ENCODE measurements at regions not wholly inside any gene's neighbourhood (a gene's known extent, or its start where the extent isn't known, plus 50 kb on each side); places are given as distances from the start of the nearest gene placed in this dataset.

DNA sequence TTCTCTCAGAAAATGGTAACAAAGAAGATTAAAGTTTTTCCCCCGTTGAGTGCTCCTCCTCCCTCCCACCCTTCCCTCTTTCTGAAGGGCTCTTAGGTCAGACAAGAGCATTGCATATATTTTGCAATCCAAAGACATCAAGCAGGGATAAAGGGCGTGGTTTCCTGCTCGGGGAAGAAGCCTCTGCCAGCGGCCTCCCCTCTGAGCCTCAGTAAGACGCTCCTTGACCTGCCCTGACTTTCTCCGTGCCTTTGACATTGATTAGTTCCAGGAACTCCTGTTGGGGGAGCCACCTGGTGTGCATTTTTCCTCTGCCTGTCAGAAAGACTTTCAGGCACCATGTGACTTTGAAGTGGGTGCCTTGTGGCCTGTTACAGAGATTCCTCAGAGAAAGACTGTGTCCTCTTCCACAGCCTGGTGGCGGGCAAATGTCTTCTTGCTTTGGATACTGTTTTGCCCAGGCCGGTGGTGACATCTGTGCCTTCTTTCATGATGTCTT is 87.2 kb upstream of the TBL1XR1 start (continued):
- TF ChIP-seq, protein P1, sequence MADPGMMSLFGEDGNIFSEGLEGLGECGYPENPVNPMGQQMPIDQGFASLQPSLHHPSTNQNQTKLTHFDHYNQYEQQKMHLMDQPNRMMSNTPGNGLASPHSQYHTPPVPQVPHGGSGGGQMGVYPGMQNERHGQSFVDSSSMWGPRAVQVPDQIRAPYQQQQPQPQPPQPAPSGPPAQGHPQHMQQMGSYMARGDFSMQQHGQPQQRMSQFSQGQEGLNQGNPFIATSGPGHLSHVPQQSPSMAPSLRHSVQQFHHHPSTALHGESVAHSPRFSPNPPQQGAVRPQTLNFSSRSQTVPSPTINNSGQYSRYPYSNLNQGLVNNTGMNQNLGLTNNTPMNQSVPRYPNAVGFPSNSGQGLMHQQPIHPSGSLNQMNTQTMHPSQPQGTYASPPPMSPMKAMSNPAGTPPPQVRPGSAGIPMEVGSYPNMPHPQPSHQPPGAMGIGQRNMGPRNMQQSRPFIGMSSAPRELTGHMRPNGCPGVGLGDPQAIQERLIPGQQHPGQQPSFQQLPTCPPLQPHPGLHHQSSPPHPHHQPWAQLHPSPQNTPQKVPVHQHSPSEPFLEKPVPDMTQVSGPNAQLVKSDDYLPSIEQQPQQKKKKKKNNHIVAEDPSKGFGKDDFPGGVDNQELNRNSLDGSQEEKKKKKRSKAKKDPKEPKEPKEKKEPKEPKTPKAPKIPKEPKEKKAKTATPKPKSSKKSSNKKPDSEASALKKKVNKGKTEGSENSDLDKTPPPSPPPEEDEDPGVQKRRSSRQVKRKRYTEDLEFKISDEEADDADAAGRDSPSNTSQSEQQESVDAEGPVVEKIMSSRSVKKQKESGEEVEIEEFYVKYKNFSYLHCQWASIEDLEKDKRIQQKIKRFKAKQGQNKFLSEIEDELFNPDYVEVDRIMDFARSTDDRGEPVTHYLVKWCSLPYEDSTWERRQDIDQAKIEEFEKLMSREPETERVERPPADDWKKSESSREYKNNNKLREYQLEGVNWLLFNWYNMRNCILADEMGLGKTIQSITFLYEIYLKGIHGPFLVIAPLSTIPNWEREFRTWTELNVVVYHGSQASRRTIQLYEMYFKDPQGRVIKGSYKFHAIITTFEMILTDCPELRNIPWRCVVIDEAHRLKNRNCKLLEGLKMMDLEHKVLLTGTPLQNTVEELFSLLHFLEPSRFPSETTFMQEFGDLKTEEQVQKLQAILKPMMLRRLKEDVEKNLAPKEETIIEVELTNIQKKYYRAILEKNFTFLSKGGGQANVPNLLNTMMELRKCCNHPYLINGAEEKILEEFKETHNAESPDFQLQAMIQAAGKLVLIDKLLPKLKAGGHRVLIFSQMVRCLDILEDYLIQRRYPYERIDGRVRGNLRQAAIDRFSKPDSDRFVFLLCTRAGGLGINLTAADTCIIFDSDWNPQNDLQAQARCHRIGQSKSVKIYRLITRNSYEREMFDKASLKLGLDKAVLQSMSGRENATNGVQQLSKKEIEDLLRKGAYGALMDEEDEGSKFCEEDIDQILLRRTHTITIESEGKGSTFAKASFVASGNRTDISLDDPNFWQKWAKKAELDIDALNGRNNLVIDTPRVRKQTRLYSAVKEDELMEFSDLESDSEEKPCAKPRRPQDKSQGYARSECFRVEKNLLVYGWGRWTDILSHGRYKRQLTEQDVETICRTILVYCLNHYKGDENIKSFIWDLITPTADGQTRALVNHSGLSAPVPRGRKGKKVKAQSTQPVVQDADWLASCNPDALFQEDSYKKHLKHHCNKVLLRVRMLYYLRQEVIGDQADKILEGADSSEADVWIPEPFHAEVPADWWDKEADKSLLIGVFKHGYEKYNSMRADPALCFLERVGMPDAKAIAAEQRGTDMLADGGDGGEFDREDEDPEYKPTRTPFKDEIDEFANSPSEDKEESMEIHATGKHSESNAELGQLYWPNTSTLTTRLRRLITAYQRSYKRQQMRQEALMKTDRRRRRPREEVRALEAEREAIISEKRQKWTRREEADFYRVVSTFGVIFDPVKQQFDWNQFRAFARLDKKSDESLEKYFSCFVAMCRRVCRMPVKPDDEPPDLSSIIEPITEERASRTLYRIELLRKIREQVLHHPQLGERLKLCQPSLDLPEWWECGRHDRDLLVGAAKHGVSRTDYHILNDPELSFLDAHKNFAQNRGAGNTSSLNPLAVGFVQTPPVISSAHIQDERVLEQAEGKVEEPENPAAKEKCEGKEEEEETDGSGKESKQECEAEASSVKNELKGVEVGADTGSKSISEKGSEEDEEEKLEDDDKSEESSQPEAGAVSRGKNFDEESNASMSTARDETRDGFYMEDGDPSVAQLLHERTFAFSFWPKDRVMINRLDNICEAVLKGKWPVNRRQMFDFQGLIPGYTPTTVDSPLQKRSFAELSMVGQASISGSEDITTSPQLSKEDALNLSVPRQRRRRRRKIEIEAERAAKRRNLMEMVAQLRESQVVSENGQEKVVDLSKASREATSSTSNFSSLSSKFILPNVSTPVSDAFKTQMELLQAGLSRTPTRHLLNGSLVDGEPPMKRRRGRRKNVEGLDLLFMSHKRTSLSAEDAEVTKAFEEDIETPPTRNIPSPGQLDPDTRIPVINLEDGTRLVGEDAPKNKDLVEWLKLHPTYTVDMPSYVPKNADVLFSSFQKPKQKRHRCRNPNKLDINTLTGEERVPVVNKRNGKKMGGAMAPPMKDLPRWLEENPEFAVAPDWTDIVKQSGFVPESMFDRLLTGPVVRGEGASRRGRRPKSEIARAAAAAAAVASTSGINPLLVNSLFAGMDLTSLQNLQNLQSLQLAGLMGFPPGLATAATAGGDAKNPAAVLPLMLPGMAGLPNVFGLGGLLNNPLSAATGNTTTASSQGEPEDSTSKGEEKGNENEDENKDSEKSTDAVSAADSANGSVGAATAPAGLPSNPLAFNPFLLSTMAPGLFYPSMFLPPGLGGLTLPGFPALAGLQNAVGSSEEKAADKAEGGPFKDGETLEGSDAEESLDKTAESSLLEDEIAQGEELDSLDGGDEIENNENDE (IDR thresholded peaks at IDR 0.05; ENCODE audit: insufficient replicate concordance, low read length) = no peak
- no peak for TF ChIP-seq ASH2L (IDR thresholded peaks at IDR 0.05; ENCODE audit: low read length)
- TF ChIP-seq BACH1 (IDR thresholded peaks at IDR 0.05; ENCODE audit: low read length) = no peak
- TF ChIP-seq TCF12 (IDR thresholded peaks at IDR 0.05; ENCODE audit: low read depth, low read length) = no peak
- TF ChIP-seq CREB1 (IDR thresholded peaks at IDR 0.05) = no peak
- TF ChIP-seq, protein P2, sequence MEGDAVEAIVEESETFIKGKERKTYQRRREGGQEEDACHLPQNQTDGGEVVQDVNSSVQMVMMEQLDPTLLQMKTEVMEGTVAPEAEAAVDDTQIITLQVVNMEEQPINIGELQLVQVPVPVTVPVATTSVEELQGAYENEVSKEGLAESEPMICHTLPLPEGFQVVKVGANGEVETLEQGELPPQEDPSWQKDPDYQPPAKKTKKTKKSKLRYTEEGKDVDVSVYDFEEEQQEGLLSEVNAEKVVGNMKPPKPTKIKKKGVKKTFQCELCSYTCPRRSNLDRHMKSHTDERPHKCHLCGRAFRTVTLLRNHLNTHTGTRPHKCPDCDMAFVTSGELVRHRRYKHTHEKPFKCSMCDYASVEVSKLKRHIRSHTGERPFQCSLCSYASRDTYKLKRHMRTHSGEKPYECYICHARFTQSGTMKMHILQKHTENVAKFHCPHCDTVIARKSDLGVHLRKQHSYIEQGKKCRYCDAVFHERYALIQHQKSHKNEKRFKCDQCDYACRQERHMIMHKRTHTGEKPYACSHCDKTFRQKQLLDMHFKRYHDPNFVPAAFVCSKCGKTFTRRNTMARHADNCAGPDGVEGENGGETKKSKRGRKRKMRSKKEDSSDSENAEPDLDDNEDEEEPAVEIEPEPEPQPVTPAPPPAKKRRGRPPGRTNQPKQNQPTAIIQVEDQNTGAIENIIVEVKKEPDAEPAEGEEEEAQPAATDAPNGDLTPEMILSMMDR (IDR thresholded peaks at IDR 0.05; ENCODE audit: control extremely low read depth in 1 of 3, insufficient read depth in 1 of 3, low read depth in 1 of 3, low read length in 3 of 3) = peak in 2 of 3 experiments; percentile 18 to 27; a peak in 2 of 4 replicates
- 0 out of 2 replicates have a peak, but pooled peaks have one; percentile 56 for TF ChIP-seq SP1 (IDR thresholded peaks at IDR 0.05; ENCODE audit: low read depth, low read length)
- TF ChIP-seq MAFK (IDR thresholded peaks at IDR 0.05; ENCODE audit: low read depth, low read length) = no peak
- TF ChIP-seq RAD21 (IDR thresholded peaks at IDR 0.05 in 1 of 2, conservative IDR thresholded peaks at IDR 0.05 in 1 of 2; ENCODE audit: low read depth in 2 of 2, low read length in 2 of 2) = peak in 1 of 2 experiments; percentile 33; a peak in 2 of 4 replicates
